ENCODE measurements at regions not wholly inside any gene's neighbourhood (a gene's known extent, or its start where the extent isn't known, plus 50 kb on each side); places are given as distances from the start of the nearest gene placed in this dataset.

DNA sequence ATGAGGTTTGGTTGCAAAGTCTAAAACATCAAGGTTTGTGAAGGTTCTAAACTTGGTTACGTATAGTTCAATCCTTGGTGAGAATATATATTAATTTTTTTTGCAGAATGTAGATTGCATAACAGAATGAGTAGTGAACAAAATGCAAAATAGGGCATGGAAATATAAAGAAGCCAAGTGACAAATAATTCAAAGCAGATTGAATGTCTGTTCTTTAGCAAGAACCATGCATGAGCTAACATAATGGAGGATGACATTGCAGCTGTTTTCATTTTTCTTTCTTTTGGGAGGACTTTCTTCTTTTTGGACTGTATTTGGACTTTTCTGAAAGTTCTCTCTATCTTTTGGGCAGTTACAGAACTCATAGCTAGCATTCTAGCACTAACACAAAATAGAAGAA is 194.8 kb upstream of the MRPS30 start:
- TF ChIP-seq, protein P1, sequence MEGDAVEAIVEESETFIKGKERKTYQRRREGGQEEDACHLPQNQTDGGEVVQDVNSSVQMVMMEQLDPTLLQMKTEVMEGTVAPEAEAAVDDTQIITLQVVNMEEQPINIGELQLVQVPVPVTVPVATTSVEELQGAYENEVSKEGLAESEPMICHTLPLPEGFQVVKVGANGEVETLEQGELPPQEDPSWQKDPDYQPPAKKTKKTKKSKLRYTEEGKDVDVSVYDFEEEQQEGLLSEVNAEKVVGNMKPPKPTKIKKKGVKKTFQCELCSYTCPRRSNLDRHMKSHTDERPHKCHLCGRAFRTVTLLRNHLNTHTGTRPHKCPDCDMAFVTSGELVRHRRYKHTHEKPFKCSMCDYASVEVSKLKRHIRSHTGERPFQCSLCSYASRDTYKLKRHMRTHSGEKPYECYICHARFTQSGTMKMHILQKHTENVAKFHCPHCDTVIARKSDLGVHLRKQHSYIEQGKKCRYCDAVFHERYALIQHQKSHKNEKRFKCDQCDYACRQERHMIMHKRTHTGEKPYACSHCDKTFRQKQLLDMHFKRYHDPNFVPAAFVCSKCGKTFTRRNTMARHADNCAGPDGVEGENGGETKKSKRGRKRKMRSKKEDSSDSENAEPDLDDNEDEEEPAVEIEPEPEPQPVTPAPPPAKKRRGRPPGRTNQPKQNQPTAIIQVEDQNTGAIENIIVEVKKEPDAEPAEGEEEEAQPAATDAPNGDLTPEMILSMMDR (IDR thresholded peaks at IDR 0.05; ENCODE audit: low read depth, low read length) = no peak
- no peak for TF ChIP-seq EZH2phosphoT487 (IDR thresholded peaks at IDR 0.05; ENCODE audit: low read depth)
